Breast epithelium (tissue), 3 donors: ENCODE measurements at regions not wholly inside any gene's neighbourhood (a gene's known extent, or its start where the extent isn't known, plus 50 kb on each side); places are given as distances from the start of the nearest gene placed in this dataset.

ENCODE experiments used
- POLR2A ChIP-seq: fragments of 450-650 bp; IDR thresholded peaks from one replicate; pipeline ENCODE4 v1.6.1; 2016; ENCODE audit warnings: antibody characterized with exemption, mild to moderate bottlenecking, moderate library complexity
- TF ChIP-seq, protein P1 (sequence below), 3 donors: fragments of 450-650 bp; IDR thresholded peaks; one replicate each; pipeline ENCODE4 v1.5.1; 2016 to 2017; ENCODE audit warnings: antibody characterized with exemption in 3 of 3, mild to moderate bottlenecking in 3 of 3, moderate library complexity in 3 of 3

DNA sequence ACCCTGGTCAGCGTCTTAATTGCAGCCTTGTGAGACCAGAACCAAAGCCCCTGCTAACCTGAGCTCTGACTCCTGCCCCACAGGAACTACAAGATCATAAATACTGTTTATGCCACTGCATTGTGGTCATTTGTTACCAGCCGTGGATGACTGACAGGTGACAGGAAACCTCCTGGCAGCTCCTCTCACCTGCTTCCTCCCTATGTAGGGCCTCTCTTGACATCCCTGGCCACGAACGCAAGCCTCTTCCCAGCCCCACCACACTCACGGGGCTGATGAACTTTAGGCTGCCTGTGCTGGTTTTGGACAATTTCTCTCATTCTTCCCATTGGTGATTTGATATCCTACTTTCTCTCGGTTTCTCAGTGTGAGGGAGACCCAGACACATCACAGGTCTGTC is 357.2 kb upstream of the MYT1L start:
- TF ChIP-seq POLR2A: no peak
- TF ChIP-seq, protein P1, sequence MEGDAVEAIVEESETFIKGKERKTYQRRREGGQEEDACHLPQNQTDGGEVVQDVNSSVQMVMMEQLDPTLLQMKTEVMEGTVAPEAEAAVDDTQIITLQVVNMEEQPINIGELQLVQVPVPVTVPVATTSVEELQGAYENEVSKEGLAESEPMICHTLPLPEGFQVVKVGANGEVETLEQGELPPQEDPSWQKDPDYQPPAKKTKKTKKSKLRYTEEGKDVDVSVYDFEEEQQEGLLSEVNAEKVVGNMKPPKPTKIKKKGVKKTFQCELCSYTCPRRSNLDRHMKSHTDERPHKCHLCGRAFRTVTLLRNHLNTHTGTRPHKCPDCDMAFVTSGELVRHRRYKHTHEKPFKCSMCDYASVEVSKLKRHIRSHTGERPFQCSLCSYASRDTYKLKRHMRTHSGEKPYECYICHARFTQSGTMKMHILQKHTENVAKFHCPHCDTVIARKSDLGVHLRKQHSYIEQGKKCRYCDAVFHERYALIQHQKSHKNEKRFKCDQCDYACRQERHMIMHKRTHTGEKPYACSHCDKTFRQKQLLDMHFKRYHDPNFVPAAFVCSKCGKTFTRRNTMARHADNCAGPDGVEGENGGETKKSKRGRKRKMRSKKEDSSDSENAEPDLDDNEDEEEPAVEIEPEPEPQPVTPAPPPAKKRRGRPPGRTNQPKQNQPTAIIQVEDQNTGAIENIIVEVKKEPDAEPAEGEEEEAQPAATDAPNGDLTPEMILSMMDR (IDR thresholded peaks at IDR 0.05): no peak
